ENCODE measurements at regions not wholly inside any gene's neighbourhood (a gene's known extent, or its start where the extent isn't known, plus 50 kb on each side); places are given as distances from the start of the nearest gene placed in this dataset.

DNA sequence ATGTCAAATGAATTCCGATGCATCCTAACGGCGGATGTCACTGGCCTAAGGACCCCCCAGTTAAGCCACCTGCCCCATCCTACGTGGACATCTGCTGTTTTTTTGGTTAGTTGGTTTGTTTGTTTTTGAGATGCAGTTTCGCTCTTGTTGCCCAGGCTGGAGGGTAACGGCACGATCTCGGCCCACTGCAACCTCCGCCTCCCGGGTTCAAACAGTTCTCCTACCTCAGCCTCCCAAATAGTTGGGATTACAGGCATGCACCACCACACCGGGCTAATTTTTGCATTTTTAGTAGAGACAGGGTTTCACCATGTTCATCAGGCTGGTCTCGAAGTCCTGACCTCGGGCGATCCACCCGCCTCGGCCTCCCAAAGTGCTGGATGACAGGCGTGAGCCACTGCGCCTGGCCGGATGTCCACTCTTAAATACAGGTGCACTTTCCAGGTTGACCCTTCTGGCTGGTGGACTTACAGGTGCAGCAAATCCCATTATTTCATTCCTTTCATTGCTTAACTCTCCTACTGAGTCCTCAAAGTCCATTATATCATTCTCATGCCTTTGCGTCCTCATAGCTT, 206.2 kb downstream of the CRLF2 start:
- TF ChIP-seq, protein P1, sequence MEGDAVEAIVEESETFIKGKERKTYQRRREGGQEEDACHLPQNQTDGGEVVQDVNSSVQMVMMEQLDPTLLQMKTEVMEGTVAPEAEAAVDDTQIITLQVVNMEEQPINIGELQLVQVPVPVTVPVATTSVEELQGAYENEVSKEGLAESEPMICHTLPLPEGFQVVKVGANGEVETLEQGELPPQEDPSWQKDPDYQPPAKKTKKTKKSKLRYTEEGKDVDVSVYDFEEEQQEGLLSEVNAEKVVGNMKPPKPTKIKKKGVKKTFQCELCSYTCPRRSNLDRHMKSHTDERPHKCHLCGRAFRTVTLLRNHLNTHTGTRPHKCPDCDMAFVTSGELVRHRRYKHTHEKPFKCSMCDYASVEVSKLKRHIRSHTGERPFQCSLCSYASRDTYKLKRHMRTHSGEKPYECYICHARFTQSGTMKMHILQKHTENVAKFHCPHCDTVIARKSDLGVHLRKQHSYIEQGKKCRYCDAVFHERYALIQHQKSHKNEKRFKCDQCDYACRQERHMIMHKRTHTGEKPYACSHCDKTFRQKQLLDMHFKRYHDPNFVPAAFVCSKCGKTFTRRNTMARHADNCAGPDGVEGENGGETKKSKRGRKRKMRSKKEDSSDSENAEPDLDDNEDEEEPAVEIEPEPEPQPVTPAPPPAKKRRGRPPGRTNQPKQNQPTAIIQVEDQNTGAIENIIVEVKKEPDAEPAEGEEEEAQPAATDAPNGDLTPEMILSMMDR (conservative IDR thresholded peaks at IDR 0.05 in 1 of 2, IDR thresholded peaks at IDR 0.05 in 1 of 2; ENCODE audit: extremely low read depth in 1 of 2, insufficient read depth in 1 of 2, low read depth in 1 of 2, low read length in 2 of 2): no peak
- TF ChIP-seq EZH2 (IDR thresholded peaks at IDR 0.05; ENCODE audit: borderline replicate concordance, low read length): no peak

Data from mammary epithelial cell (primary cell).